NCI-H2107 treated with DMSO at 0.1 percent for 48 hours (cell line): ENCODE measurements at regions not wholly inside any gene's neighbourhood (a gene's known extent, or its start where the extent isn't known, plus 50 kb on each side); places are given as distances from the start of the nearest gene placed in this dataset.

Source experiments
- DNase-seq: peaks from one replicate; lab custom pipeline; 2025; ENCODE audit not compliant: unreplicated experiment; lab: John Stamatoyannopoulos, UW

- no peak for DNase-seq
Observed at GRCh38 chr12:115206801-115207200, 522.8 kb upstream of the TBX3 start.

GRCh38 chr12:115205755-115206308, 521.9 kb upstream of the TBX3 start:
- DNase-seq: no peak

GRCh38 chr12:115204957-115205754, 521.2 kb upstream of the TBX3 start:
- no peak for DNase-seq

- DNase-seq: no peak
Observed at GRCh38 chr12:115203701-115204100, 519.7 kb upstream of the TBX3 start.

- DNase-seq: no peak
Observed at GRCh38 chr12:115201966-115202365, 518.0 kb upstream of the TBX3 start.

GRCh38 chr12:115199831-115200230, 515.9 kb upstream of the TBX3 start:
- DNase-seq: no peak

- DNase-seq: no peak
Observed at GRCh38 chr12:115194857-115195256, 510.9 kb upstream of the TBX3 start.

GRCh38 chr12:115194448-115194847, 510.5 kb upstream of the TBX3 start:
- DNase-seq: no peak

- DNase-seq: no peak
Observed at GRCh38 chr12:115191342-115191741, 507.4 kb upstream of the TBX3 start.

- no peak for DNase-seq
Observed at GRCh38 chr12:115190010-115190770, 506.2 kb upstream of the TBX3 start.

- DNase-seq: no peak
Observed at GRCh38 chr12:115185506-115185905, 501.5 kb upstream of the TBX3 start.

GRCh38 chr12:115183752-115184151, 499.8 kb upstream of the TBX3 start:
- DNase-seq: no peak

GRCh38 chr12:115177899-115178298, 493.9 kb upstream of the TBX3 start:
- DNase-seq: no peak

GRCh38 chr12:115176741-115177400, 492.9 kb upstream of the TBX3 start:
- DNase-seq: no peak

GRCh38 chr12:115174920-115175319, 490.9 kb upstream of the TBX3 start:
- DNase-seq: no peak

- DNase-seq: no peak
Observed at GRCh38 chr12:115172521-115172920, 488.5 kb upstream of the TBX3 start.

- no peak for DNase-seq
Observed at GRCh38 chr12:115169981-115170380, 486.0 kb upstream of the TBX3 start.

GRCh38 chr12:115166698-115167315, 482.8 kb upstream of the TBX3 start:
- DNase-seq: no peak

GRCh38 chr12:115163710-115164109, 479.7 kb upstream of the TBX3 start:
- DNase-seq: no peak

GRCh38 chr12:115160271-115161128, 476.5 kb upstream of the TBX3 start:
- DNase-seq: no peak
